H9 (cell line): ENCODE measurements at regions not wholly inside any gene's neighbourhood (a gene's known extent, or its start where the extent isn't known, plus 50 kb on each side); places are given as distances from the start of the nearest gene placed in this dataset.

ENCODE experiments used
- DNase-seq: peaks from one replicate; pipeline ENCODE4 v3.0.0-alpha.2; 2017
- H2AFZ ChIP-seq: one replicate; pipeline ENCODE4 v1.6.1; 2013; ENCODE audit warnings: mild to moderate bottlenecking, low read length, control low read depth, moderate library complexity
- H2AK5ac ChIP-seq: 2 replicates; pipeline ENCODE4 v1.6.1; 2013; ENCODE audit warnings: low read length, control low read depth, mixed read lengths; ENCODE audit not compliant: insufficient read length
- H2BK120ac ChIP-seq: one replicate; pipeline ENCODE4 v1.6.1; 2013; ENCODE audit warnings: low read depth, mild to moderate bottlenecking, low read length, control low read depth, inconsistent platforms; ENCODE audit not compliant: poor library complexity, severe bottlenecking
- H2BK12ac ChIP-seq: 2 replicates; pipeline ENCODE4 v1.6.1; 2013; ENCODE audit warnings: low read length, control low read depth, mixed read lengths, low read depth; ENCODE audit not compliant: insufficient read length
- H2BK15ac ChIP-seq: 2 replicates; pipeline ENCODE4 v1.6.1; 2013; ENCODE audit warnings: low read depth, low read length, control low read depth
- H2BK20ac ChIP-seq: one replicate; pipeline ENCODE4 v1.6.1; 2013; ENCODE audit warnings: low read depth, mild to moderate bottlenecking, low read length, control low read depth, inconsistent platforms; ENCODE audit not compliant: poor library complexity, severe bottlenecking
- H2BK5ac ChIP-seq: 2 replicates; pipeline ENCODE4 v1.6.1; 2013; ENCODE audit warnings: low read length, control low read depth, mixed read lengths; ENCODE audit not compliant: insufficient read length
- H3K14ac ChIP-seq: 2 replicates; pipeline ENCODE4 v1.6.1; 2013; ENCODE audit warnings: low read length, control low read depth; ENCODE audit not compliant: insufficient read depth
- H3K18ac ChIP-seq: 2 replicates; pipeline ENCODE4 v1.6.1; 2013; ENCODE audit warnings: low read depth, mild to moderate bottlenecking, mixed read lengths, low read length, control low read depth; ENCODE audit not compliant: insufficient read length
- H3K23ac ChIP-seq: 2 replicates; pipeline ENCODE4 v1.6.1; 2013; ENCODE audit warnings: low read length, control low read depth, mixed read lengths, low read depth; ENCODE audit not compliant: insufficient read length
- H3K23me2 ChIP-seq: 2 replicates; pipeline ENCODE4 v1.6.1; 2013; ENCODE audit warnings: low read depth, mild to moderate bottlenecking, mixed read lengths, low read length, control low read depth; ENCODE audit not compliant: insufficient read length, poor library complexity, severe bottlenecking
- H3K27ac ChIP-seq: 2 replicates; pipeline ENCODE4 v1.5.1; 2013; ENCODE audit warnings: low read length, control low read depth, mixed read lengths, low read depth; ENCODE audit not compliant: insufficient read length
- H3K27me3 ChIP-seq: 2 replicates; pipeline ENCODE4 v1.6.1; 2013; ENCODE audit warnings: low read length, control low read depth, inconsistent platforms; ENCODE audit not compliant: insufficient read depth
- H3K4ac ChIP-seq: 2 replicates; pipeline ENCODE4 v1.6.1; 2013; ENCODE audit warnings: low read depth, mild to moderate bottlenecking, control low read depth, inconsistent platforms, low read length, moderate library complexity
- H3K4me1 ChIP-seq: 2 replicates; pipeline ENCODE4 v1.6.1; 2013; ENCODE audit warnings: low read length, control low read depth, inconsistent platforms; ENCODE audit not compliant: insufficient read depth
- H3K4me2 ChIP-seq: 2 replicates; pipeline ENCODE4 v1.6.1; 2013; ENCODE audit warnings: low read length, control low read depth, mixed read lengths; ENCODE audit not compliant: insufficient read length, insufficient read depth
- H3K56ac ChIP-seq: 2 replicates; pipeline ENCODE4 v1.6.1; 2013; ENCODE audit warnings: low read depth, mild to moderate bottlenecking, mixed read lengths, low read length, control low read depth; ENCODE audit not compliant: insufficient read length
- H3K79me1 ChIP-seq: 2 replicates; pipeline ENCODE4 v1.6.1; 2013; ENCODE audit warnings: low read depth, mild to moderate bottlenecking, moderate library complexity, low read length, control low read depth, inconsistent platforms; ENCODE audit not compliant: insufficient read depth, poor library complexity, severe bottlenecking
- H3K79me2 ChIP-seq: 2 replicates; pipeline ENCODE4 v1.6.1; 2013; ENCODE audit warnings: low read length, control low read depth, inconsistent platforms; ENCODE audit not compliant: insufficient read depth
- H3K9ac ChIP-seq: 2 replicates; pipeline ENCODE4 v1.6.1; 2013; ENCODE audit warnings: low read length, control low read depth, mixed read lengths; ENCODE audit not compliant: insufficient read length; ENCODE audit errors: extremely low read depth
- H3K9me3 ChIP-seq: one replicate; pipeline ENCODE4 v1.6.1; 2013; ENCODE audit warnings: low read depth, low read length, inconsistent platforms; ENCODE audit not compliant: control insufficient read depth
- H3T11ph ChIP-seq: one replicate; pipeline ENCODE4 v1.6.1; 2013; ENCODE audit warnings: mild to moderate bottlenecking, low read length, control low read depth, inconsistent platforms
- H4K20me1 ChIP-seq: one replicate; pipeline ENCODE4 v1.6.1; 2013; ENCODE audit not compliant: control insufficient read depth, insufficient read length, insufficient read depth
- H4K5ac ChIP-seq: 2 replicates; pipeline ENCODE4 v1.6.1; 2013; ENCODE audit warnings: low read depth, mild to moderate bottlenecking, mixed read lengths, low read length, control low read depth; ENCODE audit not compliant: insufficient read length
- H4K8ac ChIP-seq: replicated peaks from 2 replicates; pipeline ENCODE4 v1.6.1; 2013; ENCODE audit warnings: low read length, control low read depth, mixed read lengths, low read depth; ENCODE audit not compliant: insufficient read length
- H4K91ac ChIP-seq: 2 replicates; pipeline ENCODE4 v1.6.1; 2013; ENCODE audit warnings: low read depth, mild to moderate bottlenecking, moderate library complexity, mixed read lengths, low read length, control low read depth; ENCODE audit not compliant: insufficient read length
- H3K27ac Mint-ChIP-seq, 3 experiments: 2 replicates in 2 of 3; 3 replicates in 1 of 3; pipeline ENCODE4 v1.8.0; 2020 to 2021; ENCODE audit warnings: mixed read lengths in 3 of 3, mild to moderate bottlenecking in 1 of 3, moderate library complexity in 1 of 3
- H3K27me3 Mint-ChIP-seq: 2 replicates; pipeline ENCODE4 v1.8.0; 2021; ENCODE audit warnings: low read depth, mild to moderate bottlenecking, moderate library complexity, mixed read lengths
- H3K36me3 Mint-ChIP-seq, 3 experiments: 2 replicates in 2 of 3; 3 replicates in 1 of 3; pipeline ENCODE4 v1.8.0; 2020 to 2021; ENCODE audit warnings: low read depth in 3 of 3, mixed read lengths in 3 of 3; ENCODE audit not compliant: insufficient read depth in 1 of 3
- H3K4me1 Mint-ChIP-seq, 2 experiments: 2 replicates each; pipeline ENCODE4 v1.8.0; 2020; ENCODE audit warnings: mixed read lengths in 2 of 2
- H3K4me3 Mint-ChIP-seq, 2 experiments: 2 replicates in 1 of 2; 3 replicates in 1 of 2; pipeline ENCODE4 v1.8.0; 2020 to 2021; ENCODE audit warnings: mild to moderate bottlenecking in 2 of 2, mixed read lengths in 2 of 2, moderate library complexity in 1 of 2
- H3K9me3 Mint-ChIP-seq, 2 experiments: 2 replicates in 1 of 2; 3 replicates in 1 of 2; pipeline ENCODE4 v1.8.0; 2020; ENCODE audit warnings: mild to moderate bottlenecking in 2 of 2, mixed read lengths in 2 of 2, moderate library complexity in 1 of 2
- CTCF ChIP-seq: fragments of 200-600 bp; sonication (generic); conservative IDR thresholded peaks from 3 replicates; pipeline ENCODE4 v1.8.0; 2021; ENCODE audit warnings: antibody characterized with exemption, mild to moderate bottlenecking

- H3K18ac ChIP-seq: no peak overlapping the region
- no peak for DNase-seq
- Mint-ChIP-seq H3K36me3 (peaks cover 3 to 17% (median 4%) of the 10 kb centered on the region in 3 experiments), H3K27me3 (no peaks in the 10 kb centered on the region), H3K9me3 (peaks cover 8 to 12% of the 10 kb centered on the region in 2 experiments), H3K4me3 (no peak overlapping the region), H3K4me1 (0 out of 4 replicates have a peak, but pooled peaks cover 0 to 4% of the 10 kb centered on the region in 2 experiments), H3K27ac (no peak overlapping the region)
- H3T11ph ChIP-seq: no peak overlapping the region
- no peaks in the 10 kb centered on the region for H3K4me1 ChIP-seq
- H3K56ac ChIP-seq: no peak overlapping the region
- no peaks in the 10 kb centered on the region for H3K9me3 ChIP-seq
- no peak overlapping the region for H3K4me2 ChIP-seq
- no peak overlapping the region for H3K23ac ChIP-seq
- H4K8ac ChIP-seq: no peak overlapping the region
- no peak overlapping the region for H2BK120ac ChIP-seq
- no peak overlapping the region for H3K14ac ChIP-seq
- no peak for TF ChIP-seq CTCF
- H3K79me2 ChIP-seq: no peaks in the 10 kb centered on the region
- no peak overlapping the region for H2BK15ac ChIP-seq
- H3K9ac ChIP-seq: no peak overlapping the region
- H2BK12ac ChIP-seq: no peak overlapping the region
- H4K91ac ChIP-seq: no peak overlapping the region
- H3K27ac ChIP-seq: no peak overlapping the region
- H2BK5ac ChIP-seq: no peak overlapping the region
- no peak overlapping the region for H3K4ac ChIP-seq
- H3K79me1 ChIP-seq: no peaks in the 10 kb centered on the region
- H4K20me1 ChIP-seq: no peaks in the 10 kb centered on the region
- no peak overlapping the region for H2AK5ac ChIP-seq
- no peak overlapping the region for H2BK20ac ChIP-seq
- H3K27me3 ChIP-seq: no peaks in the 10 kb centered on the region
- H3K23me2 ChIP-seq: no peaks in the 10 kb centered on the region
- no peak overlapping the region for H2AFZ ChIP-seq
- H4K5ac ChIP-seq: no peak overlapping the region
These were observed 391.3 kb downstream of the DIRAS2 start for GRCh38 chr9:90251316-90251715.
